ENCODE measurements at regions not wholly inside any gene's neighbourhood (a gene's known extent, or its start where the extent isn't known, plus 50 kb on each side); places are given as distances from the start of the nearest gene placed in this dataset.

- H3K36me3 ChIP-seq (ENCODE audit: control insufficient read depth, insufficient read depth, low read length), result no peaks in the 10 kb centered on the region
- intact Hi-C loops (cut with micrococcal nuclease; ENCODE audit: unreplicated experiment), result no loop called here
- H3K9me3 ChIP-seq (ENCODE audit: control insufficient read depth, insufficient read depth, low read depth, low read length), result no peaks in the 10 kb centered on the region
- ChIA-PET CTCF (no interaction called here), POLR2A (no interaction called here)
- no TSS peak for BruUV-seq (replicated peaks)
- TF ChIP-seq POLR2AphosphoS5 (IDR thresholded peaks at IDR 0.05; ENCODE audit: low read depth, low read length) (no peak), TCF7L2 (IDR thresholded peaks at IDR 0.05; ENCODE audit: low read depth, low read length) (no peak), SIN3A (IDR thresholded peaks at IDR 0.05; ENCODE audit: borderline replicate concordance, insufficient read depth, low read depth, low read length) (no peak), REST (IDR thresholded peaks at IDR 0.05; ENCODE audit: insufficient read depth in 1 of 2, low read depth in 2 of 2, low read length in 1 of 2) (no peak), CTCF (IDR thresholded peaks at IDR 0.05) (no peak)
- ATAC-seq (no peak), DNase-seq (ENCODE audit: low read depth, low spot score) (no peak)
- in situ Hi-C loops (cut with HindIII; ENCODE audit: low pct_unique_long_range_greater_than_20kb, low sequenced_read_pairs), result no loop called here
- H3K27me3 ChIP-seq (ENCODE audit: control insufficient read depth, insufficient read depth, low read length), result no peaks in the 10 kb centered on the region
- no peak overlapping the region for H3K4me3 ChIP-seq (ENCODE audit: low read depth in 2 of 2, low read length in 2 of 2)
- H3K27ac ChIP-seq (ENCODE audit: low read length), result no peak overlapping the region
- H3K4me1 ChIP-seq (ENCODE audit: control insufficient read depth, insufficient read depth, low read length), result no peaks in the 10 kb centered on the region
These were observed 94.2 kb upstream of the ABCB5 start for GRCh38 chr7:20521243-20521642.

DNA sequence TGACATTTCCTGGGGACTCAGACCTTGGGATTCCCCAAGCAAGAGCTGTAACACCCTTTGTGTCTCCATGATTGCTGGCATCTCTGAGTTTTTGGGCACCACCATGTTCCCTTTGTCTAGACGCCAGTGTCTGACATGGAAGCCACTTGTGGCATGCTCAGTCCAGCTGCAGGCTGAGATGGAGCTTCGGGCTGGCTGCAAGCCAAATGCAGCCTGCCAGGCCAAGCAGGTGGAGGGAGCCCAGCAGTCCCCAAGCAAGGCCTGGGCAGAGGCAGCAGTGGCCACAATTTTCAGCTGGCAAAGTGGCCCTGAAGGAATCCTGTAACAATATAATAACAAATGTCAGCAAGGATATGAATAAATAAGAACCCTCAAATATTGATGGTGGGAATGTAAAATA lies 86.2 kb upstream of the ABCB5 start:
- in situ Hi-C loops (cut with HindIII; ENCODE audit: low pct_unique_long_range_greater_than_20kb, low sequenced_read_pairs), result no loop called here
- Histone ChIP-seq H3K36me3 (ENCODE audit: control insufficient read depth, insufficient read depth, low read length) (no peaks in the 10 kb centered on the region), H3K9me3 (ENCODE audit: control insufficient read depth, insufficient read depth, low read depth, low read length) (peaks cover 4% of the 10 kb centered on the region; the same call in 1 of the 2 replicates), H3K27me3 (ENCODE audit: control insufficient read depth, insufficient read depth, low read length) (no peaks in the 10 kb centered on the region), H3K27ac (ENCODE audit: low read length) (no peak overlapping the region), H3K4me1 (ENCODE audit: control insufficient read depth, insufficient read depth, low read length) (no peaks in the 10 kb centered on the region), H3K4me3 (ENCODE audit: low read depth in 2 of 2, low read length in 2 of 2) (no peak overlapping the region)
- ChIA-PET POLR2A (no interaction called here), CTCF (no interaction called here)
- no TSS peak for BruUV-seq (replicated peaks)
- TF ChIP-seq TCF7L2 (IDR thresholded peaks at IDR 0.05; ENCODE audit: low read depth, low read length) (no peak), CTCF (IDR thresholded peaks at IDR 0.05) (no peak), REST (IDR thresholded peaks at IDR 0.05; ENCODE audit: insufficient read depth in 1 of 2, low read depth in 2 of 2, low read length in 1 of 2) (no peak), SIN3A (IDR thresholded peaks at IDR 0.05; ENCODE audit: borderline replicate concordance, insufficient read depth, low read depth, low read length) (no peak), POLR2AphosphoS5 (IDR thresholded peaks at IDR 0.05; ENCODE audit: low read depth, low read length) (no peak)
- DNase-seq (ENCODE audit: low read depth, low spot score) (no peak), ATAC-seq (no peak)
- intact Hi-C loops (cut with micrococcal nuclease; ENCODE audit: unreplicated experiment), result no loop called here

All from Panc1 (cell line).